Fibroblast of pulmonary artery (primary cell): ENCODE measurements at regions not wholly inside any gene's neighbourhood (a gene's known extent, or its start where the extent isn't known, plus 50 kb on each side); places are given as distances from the start of the nearest gene placed in this dataset.
A peak's percentile ranks its signal among the peaks of the same experiment; 100 is the strongest.
"Not testable (repeated sequence)": the region's sequence is repeated elsewhere in the genome, so short reads cannot be mapped to it uniquely, and the experiment has no call there.

Experiments
- DNase-seq: peaks from one replicate; pipeline ENCODE4 v3.0.0-alpha.2; 2010; ENCODE audit warnings: low read depth
- H3K4me3 ChIP-seq: replicated peaks from 2 replicates; pipeline ENCODE4 v1.5.1; 2011; ENCODE audit warnings: low read depth, mild to moderate bottlenecking, control low read depth, low read length, moderate library complexity
- TF ChIP-seq, protein P1 (sequence below): IDR thresholded peaks from 2 replicates; pipeline ENCODE4 v1.5.1; 2011; ENCODE audit warnings: mild to moderate bottlenecking, control low read depth, low read length, inconsistent platforms; ENCODE audit errors: missing control alignments

DNA sequence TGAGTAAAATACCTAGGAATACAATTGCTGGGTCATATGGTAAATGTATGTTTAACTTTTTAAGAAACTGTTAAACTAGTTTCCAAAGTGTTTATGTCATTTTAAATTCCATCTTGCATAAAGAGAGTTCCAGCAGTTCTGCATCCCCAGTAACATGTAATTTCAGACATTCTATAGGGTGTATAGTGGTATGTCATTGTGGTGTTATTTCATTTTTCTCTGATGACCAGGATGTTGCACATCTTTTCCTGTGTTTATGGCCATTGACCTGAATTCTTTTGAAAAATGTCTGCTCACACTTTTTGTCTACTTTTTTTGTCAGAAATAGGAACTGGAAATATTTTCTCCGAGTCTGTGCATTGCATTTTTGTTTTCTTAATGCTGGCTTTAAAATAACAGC lies 128.9 kb downstream of the TMEM200A start:
- DNase-seq, result no peak
- TF ChIP-seq, protein P1, sequence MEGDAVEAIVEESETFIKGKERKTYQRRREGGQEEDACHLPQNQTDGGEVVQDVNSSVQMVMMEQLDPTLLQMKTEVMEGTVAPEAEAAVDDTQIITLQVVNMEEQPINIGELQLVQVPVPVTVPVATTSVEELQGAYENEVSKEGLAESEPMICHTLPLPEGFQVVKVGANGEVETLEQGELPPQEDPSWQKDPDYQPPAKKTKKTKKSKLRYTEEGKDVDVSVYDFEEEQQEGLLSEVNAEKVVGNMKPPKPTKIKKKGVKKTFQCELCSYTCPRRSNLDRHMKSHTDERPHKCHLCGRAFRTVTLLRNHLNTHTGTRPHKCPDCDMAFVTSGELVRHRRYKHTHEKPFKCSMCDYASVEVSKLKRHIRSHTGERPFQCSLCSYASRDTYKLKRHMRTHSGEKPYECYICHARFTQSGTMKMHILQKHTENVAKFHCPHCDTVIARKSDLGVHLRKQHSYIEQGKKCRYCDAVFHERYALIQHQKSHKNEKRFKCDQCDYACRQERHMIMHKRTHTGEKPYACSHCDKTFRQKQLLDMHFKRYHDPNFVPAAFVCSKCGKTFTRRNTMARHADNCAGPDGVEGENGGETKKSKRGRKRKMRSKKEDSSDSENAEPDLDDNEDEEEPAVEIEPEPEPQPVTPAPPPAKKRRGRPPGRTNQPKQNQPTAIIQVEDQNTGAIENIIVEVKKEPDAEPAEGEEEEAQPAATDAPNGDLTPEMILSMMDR, result no peak
- H3K4me3 ChIP-seq, result no peak overlapping the region

DNA sequence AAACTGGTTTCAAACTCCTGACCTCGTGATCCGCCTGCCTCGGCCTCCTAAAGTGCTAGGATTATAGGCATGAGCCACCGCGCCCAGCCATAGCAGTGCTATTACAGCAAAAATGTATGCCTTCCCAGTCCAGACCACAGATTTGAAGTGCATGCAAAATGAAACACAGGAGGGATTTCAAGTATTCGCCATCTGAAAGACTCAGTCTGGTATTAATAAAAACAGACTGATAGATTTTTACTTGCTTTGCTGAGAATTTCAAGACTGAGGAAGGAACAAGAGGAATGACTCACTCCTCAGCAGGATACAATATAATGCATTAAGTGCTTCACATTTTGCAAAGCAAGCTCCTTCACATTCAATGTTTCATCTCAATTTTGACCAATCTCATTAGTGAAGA lies 134.9 kb downstream of the TMEM200A start:
- TF ChIP-seq, protein P1, result no peak
- H3K4me3 ChIP-seq, result no peak overlapping the region
- DNase-seq, result peak; percentile 32

DNA sequence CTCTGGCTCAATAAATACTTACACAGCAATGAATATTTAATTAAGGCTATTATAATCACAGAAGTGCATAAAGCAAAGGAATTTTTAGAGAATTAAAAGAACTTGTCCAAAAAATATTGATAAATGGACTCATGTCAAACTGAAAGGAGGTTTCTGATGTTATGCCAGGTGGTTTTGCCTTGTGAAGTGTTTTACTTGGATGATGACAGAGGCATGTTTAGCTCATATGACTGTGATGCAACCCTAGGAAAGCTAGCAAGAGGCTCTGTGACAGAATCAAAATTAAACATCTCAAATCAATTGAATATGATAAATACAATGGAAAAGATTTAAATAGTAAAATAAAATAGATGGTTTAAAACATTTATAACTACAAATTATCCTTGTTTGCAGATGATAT lies 137.3 kb downstream of the TMEM200A start:
- TF ChIP-seq, protein P1, result no peak
- no peak overlapping the region for H3K4me3 ChIP-seq
- peak; percentile 52 for DNase-seq

DNA sequence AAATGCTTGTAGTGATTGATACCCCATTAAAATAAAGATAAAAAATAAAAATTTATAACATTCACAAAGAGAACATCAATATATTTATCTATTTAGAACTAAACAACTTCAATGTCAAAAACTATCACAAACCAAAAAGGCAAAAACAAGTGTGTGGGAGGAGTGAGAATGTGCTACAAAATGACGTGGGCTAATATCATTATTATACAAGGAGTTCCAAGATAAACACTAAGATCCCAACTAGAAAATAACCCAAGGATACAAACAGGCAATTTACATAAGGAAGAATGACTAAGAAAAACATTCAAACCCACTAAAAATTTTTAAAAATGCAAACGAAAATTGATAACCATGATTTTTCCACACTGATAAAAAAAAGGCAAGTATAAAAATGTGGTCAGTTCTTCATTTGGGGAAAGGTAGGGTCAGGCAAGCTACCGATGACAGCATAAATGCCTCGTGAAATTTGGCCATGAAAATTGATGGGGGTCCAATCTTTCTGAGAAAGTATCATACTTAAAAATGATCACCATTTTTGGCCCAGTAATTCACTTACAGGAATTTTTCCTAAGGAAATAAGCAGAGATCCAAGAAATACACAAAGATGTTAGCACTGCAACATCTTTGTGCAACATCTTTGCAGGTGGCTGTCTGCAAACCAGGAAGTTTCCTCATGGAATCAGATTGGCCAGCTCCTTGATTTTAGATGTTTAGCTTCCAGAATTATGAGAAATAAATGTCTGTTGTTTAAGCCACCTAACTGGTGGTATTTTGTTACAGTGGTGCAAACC lies 140.2 kb downstream of the TMEM200A start:
- H3K4me3 ChIP-seq, result no peak overlapping the region
- DNase-seq, result no peak
- TF ChIP-seq, protein P1, result no peak

DNA sequence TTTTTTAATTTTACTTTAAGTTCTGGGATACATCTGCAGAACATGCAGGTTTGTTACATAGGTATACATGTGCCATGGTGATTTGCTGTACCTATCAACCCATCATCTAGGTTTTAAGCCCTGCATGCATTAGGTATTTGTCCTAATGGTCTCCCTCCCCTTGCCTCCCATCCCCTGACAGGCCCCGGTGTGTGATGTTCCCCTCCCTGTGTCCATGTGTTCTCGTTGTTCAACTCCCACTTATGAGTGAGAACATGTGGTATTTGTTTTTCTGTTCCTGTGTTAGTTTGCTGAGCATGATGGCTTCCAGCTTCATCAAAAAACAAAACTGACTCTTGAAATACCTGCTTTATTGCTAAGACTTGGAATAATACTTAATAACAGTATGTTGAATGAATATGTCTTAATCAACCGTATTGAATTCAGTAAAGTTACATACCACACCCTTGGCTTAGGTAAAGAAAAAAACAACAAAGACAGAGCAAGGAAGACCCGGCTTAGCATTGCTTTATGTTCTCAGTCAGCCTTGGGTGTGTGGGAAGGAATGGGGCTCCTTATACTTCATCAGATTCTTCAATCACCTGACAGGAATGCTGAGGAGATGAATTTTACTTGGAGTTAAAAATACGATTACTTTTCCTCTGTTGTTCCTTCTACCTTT lies 141.3 kb downstream of the TMEM200A start:
- not testable (repeated sequence) for DNase-seq, H3K4me3 ChIP-seq

DNA sequence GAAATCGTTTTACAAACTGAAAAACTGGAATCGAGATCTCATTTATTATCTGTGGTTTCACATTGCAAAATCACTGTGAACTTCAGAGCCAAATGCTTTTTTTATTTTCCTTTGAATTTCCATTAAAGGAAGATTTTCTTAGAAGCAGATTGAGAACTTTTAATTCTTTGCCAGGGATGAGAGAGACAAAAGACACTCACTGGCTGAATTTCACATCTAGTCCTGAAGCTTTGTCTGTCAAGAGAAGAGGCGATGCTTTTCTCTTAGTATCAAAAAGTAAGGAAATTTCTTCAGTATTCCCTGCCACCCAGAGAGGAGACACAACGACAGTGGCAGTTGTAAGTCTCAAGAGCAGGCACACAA lies 141.8 kb downstream of the TMEM200A start:
- no peak for DNase-seq
- TF ChIP-seq, protein P1, result no peak
- no peak overlapping the region for H3K4me3 ChIP-seq

DNA sequence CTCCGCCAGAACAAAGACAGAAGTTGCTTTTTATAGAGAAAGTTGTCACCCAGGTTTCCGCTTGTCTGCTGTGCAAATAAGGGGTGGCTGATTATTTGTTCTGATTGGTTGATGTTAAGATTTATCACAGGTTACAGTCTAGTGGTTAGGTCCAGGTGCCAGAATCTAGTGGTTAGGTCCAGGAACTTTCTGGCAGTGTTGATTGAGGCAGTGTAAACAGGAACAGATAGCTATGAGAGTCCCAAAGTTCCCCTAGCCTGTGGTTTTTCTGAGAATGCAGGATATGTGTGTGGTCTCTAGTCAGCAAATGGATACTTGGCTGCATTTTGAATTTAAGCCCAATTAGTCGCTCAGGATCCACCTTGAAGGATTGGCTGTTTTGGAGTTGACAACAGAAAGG lies 148.0 kb downstream of the TMEM200A start:
- H3K4me3 ChIP-seq, result no peak overlapping the region
- peak; percentile 39 for DNase-seq
- TF ChIP-seq, protein P1, result no peak
